Peyer's patch (tissue), 4 donors: ENCODE measurements at regions not wholly inside any gene's neighbourhood (a gene's known extent, or its start where the extent isn't known, plus 50 kb on each side); places are given as distances from the start of the nearest gene placed in this dataset.

ENCODE experiments used
- POLR2A ChIP-seq, 2 donors: fragments of 450-650 bp; IDR thresholded peaks; one replicate each; pipeline ENCODE4 v1.5.1; 2017; ENCODE audit warnings: antibody characterized with exemption in 2 of 2, mild to moderate bottlenecking in 2 of 2, moderate library complexity in 2 of 2
- TF ChIP-seq, protein P1 (sequence below), 6 experiments: fragments of 450-650 bp in 4 of 6; fragments of 200-600 bp in 2 of 6; sonication (generic) in 1 of 6; IDR thresholded peaks; one replicate each; pipeline ENCODE4 v1.5.1; 2017 to 2019; ENCODE audit warnings: antibody characterized with exemption in 6 of 6, mild to moderate bottlenecking in 3 of 6, moderate library complexity in 1 of 6

DNA sequence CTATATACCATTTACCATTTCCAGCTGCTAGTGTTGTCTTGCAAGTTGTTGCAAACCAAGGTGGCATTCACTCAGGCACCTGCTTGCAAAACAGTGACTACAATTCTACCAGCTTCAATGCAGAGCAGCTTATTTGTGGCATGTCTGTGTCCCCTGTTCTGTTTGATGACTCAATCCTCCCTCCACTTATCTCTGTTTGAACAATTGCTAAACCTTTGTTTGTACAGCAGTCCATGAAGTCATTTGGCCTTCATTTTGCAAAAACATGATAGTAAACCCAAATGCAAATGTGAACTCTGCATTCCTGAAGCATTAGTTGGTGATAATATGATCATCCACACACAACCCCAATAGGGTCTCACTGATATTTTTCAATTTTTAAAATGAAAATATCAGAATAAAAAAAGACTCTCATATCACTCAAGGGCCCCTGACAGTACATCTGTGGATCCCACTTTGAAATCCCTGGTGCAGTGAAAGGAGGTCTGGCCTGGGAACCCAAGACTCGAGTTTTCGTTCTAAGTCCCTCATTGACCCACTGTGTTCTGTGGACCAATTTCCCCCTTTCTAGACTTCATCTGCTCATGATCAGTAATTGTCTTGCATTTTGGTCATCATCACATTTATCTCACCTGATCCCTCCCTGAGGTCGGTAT lies 425.4 kb downstream of the RPS24 start:
- TF ChIP-seq POLR2A (IDR thresholded peaks at IDR 0.05) = no peak
- TF ChIP-seq, protein P1, sequence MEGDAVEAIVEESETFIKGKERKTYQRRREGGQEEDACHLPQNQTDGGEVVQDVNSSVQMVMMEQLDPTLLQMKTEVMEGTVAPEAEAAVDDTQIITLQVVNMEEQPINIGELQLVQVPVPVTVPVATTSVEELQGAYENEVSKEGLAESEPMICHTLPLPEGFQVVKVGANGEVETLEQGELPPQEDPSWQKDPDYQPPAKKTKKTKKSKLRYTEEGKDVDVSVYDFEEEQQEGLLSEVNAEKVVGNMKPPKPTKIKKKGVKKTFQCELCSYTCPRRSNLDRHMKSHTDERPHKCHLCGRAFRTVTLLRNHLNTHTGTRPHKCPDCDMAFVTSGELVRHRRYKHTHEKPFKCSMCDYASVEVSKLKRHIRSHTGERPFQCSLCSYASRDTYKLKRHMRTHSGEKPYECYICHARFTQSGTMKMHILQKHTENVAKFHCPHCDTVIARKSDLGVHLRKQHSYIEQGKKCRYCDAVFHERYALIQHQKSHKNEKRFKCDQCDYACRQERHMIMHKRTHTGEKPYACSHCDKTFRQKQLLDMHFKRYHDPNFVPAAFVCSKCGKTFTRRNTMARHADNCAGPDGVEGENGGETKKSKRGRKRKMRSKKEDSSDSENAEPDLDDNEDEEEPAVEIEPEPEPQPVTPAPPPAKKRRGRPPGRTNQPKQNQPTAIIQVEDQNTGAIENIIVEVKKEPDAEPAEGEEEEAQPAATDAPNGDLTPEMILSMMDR (IDR thresholded peaks at IDR 0.05) = no peak
